ENCODE measurements at regions not wholly inside any gene's neighbourhood (a gene's known extent, or its start where the extent isn't known, plus 50 kb on each side); places are given as distances from the start of the nearest gene placed in this dataset.

GRCh38 chr5:17966640-17967402, 332.6 kb downstream of the TAF11L14 start (continued):
- TF ChIP-seq CTBP1 (IDR thresholded peaks at IDR 0.05; ENCODE audit: borderline replicate concordance): no peak
- no peak for TF ChIP-seq ZNF551 (CRISPR knock-in tag; IDR thresholded peaks at IDR 0.05)
- no peak for TF ChIP-seq RREB1 (CRISPR knock-in tag; IDR thresholded peaks at IDR 0.05)
- no peak for TF ChIP-seq SRSF9 (IDR thresholded peaks at IDR 0.05; ENCODE audit: borderline replicate concordance, low read depth, low read length)
- no peak for TF ChIP-seq ZNF717 (CRISPR knock-in tag; IDR thresholded peaks at IDR 0.05)
- no peak for TF ChIP-seq PHF20 (IDR thresholded peaks at IDR 0.05; ENCODE audit: partially characterized antibody)
- TF ChIP-seq FOXO4 (CRISPR knock-in tag; IDR thresholded peaks at IDR 0.05): no peak
- TF ChIP-seq, protein P1, sequence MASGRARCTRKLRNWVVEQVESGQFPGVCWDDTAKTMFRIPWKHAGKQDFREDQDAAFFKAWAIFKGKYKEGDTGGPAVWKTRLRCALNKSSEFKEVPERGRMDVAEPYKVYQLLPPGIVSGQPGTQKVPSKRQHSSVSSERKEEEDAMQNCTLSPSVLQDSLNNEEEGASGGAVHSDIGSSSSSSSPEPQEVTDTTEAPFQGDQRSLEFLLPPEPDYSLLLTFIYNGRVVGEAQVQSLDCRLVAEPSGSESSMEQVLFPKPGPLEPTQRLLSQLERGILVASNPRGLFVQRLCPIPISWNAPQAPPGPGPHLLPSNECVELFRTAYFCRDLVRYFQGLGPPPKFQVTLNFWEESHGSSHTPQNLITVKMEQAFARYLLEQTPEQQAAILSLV (tag; IDR thresholded peaks at IDR 0.05): no peak
- no peak for TF ChIP-seq SREBF2 (CRISPR knock-in tag; IDR thresholded peaks at IDR 0.05)
